ENCODE measurements at regions not wholly inside any gene's neighbourhood (a gene's known extent, or its start where the extent isn't known, plus 50 kb on each side); places are given as distances from the start of the nearest gene placed in this dataset.

GRCh38 chr11:127350476-127350875 is 349.9 kb upstream of the KIRREL3 start:
- BruUV-seq (replicated peaks), result no TSS peak
- Histone ChIP-seq H3K27me3 (replicated peaks in 1 of 2; ENCODE audit: control insufficient read depth in 2 of 2, insufficient read depth in 2 of 2, low read length in 1 of 2) (no peaks in the 10 kb centered on the region), H3K36me3 (ENCODE audit: control insufficient read depth in 2 of 2, insufficient read depth in 2 of 2, low read length in 1 of 2) (no peaks in the 10 kb centered on the region), H3K9me3 (replicated peaks; ENCODE audit: control insufficient read depth, insufficient read depth, low read length) (no peaks in the 10 kb centered on the region), H2AFZ (ENCODE audit: control insufficient read depth, low read depth, low read length) (no peak overlapping the region), H3K4me1 (ENCODE audit: control insufficient read depth, insufficient read depth, low read length) (no peaks in the 10 kb centered on the region), H4K20me1 (ENCODE audit: control insufficient read depth, insufficient read depth) (no peaks in the 10 kb centered on the region), H3K4me3 (no peak overlapping the region), H3K9ac (ENCODE audit: control insufficient read depth, insufficient read depth, low read length) (no peak overlapping the region), H3K79me2 (ENCODE audit: control insufficient read depth, insufficient read depth, low read length) (no peaks in the 10 kb centered on the region), H3K4me2 (ENCODE audit: control insufficient read depth, insufficient read depth) (no peak overlapping the region), H3K27ac (ENCODE audit: control insufficient read depth, insufficient read depth) (no peak overlapping the region)
- TF ChIP-seq JUNB (IDR thresholded peaks at IDR 0.05), result no peak
- no peak for TF ChIP-seq NKRF (conservative IDR thresholded peaks at IDR 0.05)
- TF ChIP-seq ASH2L (IDR thresholded peaks at IDR 0.05; ENCODE audit: borderline replicate concordance, low read depth), result no peak
- TF ChIP-seq DPF2 (IDR thresholded peaks at IDR 0.05), result no peak
- no peak for TF ChIP-seq NFIC (IDR thresholded peaks at IDR 0.05; ENCODE audit: low read depth, low read length)
- no peak for TF ChIP-seq ZBTB4 (CRISPR knock-in tag; IDR thresholded peaks at IDR 0.05)
- no peak for TF ChIP-seq CHD2 (IDR thresholded peaks at IDR 0.05; ENCODE audit: borderline replicate concordance, low read depth, low read length)
- no peak for TF ChIP-seq MEF2B (IDR thresholded peaks at IDR 0.05; ENCODE audit: partially characterized antibody, poor library complexity, severe bottlenecking)
- TF ChIP-seq MXI1 (IDR thresholded peaks at IDR 0.05; ENCODE audit: low read depth, low read length), result no peak
- TF ChIP-seq CEBPB (IDR thresholded peaks at IDR 0.05; ENCODE audit: borderline replicate concordance in 1 of 2, low read depth in 2 of 2, low read length in 2 of 2), result no peak
- no peak for TF ChIP-seq SIN3A (IDR thresholded peaks at IDR 0.05; ENCODE audit: low read depth, low read length)
- TF ChIP-seq, protein P1, sequence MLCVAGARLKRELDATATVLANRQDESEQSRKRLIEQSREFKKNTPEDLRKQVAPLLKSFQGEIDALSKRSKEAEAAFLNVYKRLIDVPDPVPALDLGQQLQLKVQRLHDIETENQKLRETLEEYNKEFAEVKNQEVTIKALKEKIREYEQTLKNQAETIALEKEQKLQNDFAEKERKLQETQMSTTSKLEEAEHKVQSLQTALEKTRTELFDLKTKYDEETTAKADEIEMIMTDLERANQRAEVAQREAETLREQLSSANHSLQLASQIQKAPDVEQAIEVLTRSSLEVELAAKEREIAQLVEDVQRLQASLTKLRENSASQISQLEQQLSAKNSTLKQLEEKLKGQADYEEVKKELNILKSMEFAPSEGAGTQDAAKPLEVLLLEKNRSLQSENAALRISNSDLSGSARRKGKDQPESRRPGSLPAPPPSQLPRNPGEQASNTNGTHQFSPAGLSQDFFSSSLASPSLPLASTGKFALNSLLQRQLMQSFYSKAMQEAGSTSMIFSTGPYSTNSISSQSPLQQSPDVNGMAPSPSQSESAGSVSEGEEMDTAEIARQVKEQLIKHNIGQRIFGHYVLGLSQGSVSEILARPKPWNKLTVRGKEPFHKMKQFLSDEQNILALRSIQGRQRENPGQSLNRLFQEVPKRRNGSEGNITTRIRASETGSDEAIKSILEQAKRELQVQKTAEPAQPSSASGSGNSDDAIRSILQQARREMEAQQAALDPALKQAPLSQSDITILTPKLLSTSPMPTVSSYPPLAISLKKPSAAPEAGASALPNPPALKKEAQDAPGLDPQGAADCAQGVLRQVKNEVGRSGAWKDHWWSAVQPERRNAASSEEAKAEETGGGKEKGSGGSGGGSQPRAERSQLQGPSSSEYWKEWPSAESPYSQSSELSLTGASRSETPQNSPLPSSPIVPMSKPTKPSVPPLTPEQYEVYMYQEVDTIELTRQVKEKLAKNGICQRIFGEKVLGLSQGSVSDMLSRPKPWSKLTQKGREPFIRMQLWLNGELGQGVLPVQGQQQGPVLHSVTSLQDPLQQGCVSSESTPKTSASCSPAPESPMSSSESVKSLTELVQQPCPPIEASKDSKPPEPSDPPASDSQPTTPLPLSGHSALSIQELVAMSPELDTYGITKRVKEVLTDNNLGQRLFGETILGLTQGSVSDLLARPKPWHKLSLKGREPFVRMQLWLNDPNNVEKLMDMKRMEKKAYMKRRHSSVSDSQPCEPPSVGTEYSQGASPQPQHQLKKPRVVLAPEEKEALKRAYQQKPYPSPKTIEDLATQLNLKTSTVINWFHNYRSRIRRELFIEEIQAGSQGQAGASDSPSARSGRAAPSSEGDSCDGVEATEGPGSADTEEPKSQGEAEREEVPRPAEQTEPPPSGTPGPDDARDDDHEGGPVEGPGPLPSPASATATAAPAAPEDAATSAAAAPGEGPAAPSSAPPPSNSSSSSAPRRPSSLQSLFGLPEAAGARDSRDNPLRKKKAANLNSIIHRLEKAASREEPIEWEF (IDR thresholded peaks at IDR 0.05; ENCODE audit: insufficient replicate concordance, low read depth, low read length), result no peak
- TF ChIP-seq POLR2A (IDR thresholded peaks at IDR 0.05; ENCODE audit: low read depth, low read length), result no peak
- no peak for TF ChIP-seq MEF2A (IDR thresholded peaks at IDR 0.05; ENCODE audit: insufficient read depth, low read depth, low read length)
- ATAC-seq (no peak), DNase-seq (ENCODE audit: low read depth, low spot score) (no peak), FAIRE-seq (no peak)
- intact Hi-C loops (cut with micrococcal nuclease; ENCODE audit: unreplicated experiment) (no loop called here), in situ Hi-C loops (cut with MboI) (no loop called here)
- SMC1A ChIA-PET (ENCODE audit: uncharacterized antibody, unreplicated experiment), result interaction anchor here (1.4 kb wide), 1 partner anchor 143 kb away, joined by 4 read pairs; no protein-coding TSS in a partner anchor
- CTCF ChIA-PET, result no interaction called here
- WGBS (ENCODE audit: insufficient coverage, insufficient replicate concordance, low lambda C conversion rate, missing lambda C conversion rate), result 28% methylated on average over 3 of the region's 3 CpGs
- POLR2A ChIA-PET, result no interaction called here
- RAD21 ChIA-PET (ENCODE audit: unreplicated experiment), result no interaction called here

All from GM12878 (cell line).